ENCODE measurements at regions not wholly inside any gene's neighbourhood (a gene's known extent, or its start where the extent isn't known, plus 50 kb on each side); places are given as distances from the start of the nearest gene placed in this dataset.

- TF ChIP-seq POLR2AphosphoS5 (IDR thresholded peaks at IDR 0.05; ENCODE audit: low read depth, low read length) (no peak), POLR2A (IDR thresholded peaks at IDR 0.05; ENCODE audit: borderline replicate concordance, extremely low read depth, insufficient read depth, insufficient read length) (no peak)
These were observed 348.5 kb upstream of the MDGA2 start for GRCh38 chr14:48023881-48024280.
